ENCODE measurements at regions not wholly inside any gene's neighbourhood (a gene's known extent, or its start where the extent isn't known, plus 50 kb on each side); places are given as distances from the start of the nearest gene placed in this dataset.

- TF ChIP-seq, protein P1, sequence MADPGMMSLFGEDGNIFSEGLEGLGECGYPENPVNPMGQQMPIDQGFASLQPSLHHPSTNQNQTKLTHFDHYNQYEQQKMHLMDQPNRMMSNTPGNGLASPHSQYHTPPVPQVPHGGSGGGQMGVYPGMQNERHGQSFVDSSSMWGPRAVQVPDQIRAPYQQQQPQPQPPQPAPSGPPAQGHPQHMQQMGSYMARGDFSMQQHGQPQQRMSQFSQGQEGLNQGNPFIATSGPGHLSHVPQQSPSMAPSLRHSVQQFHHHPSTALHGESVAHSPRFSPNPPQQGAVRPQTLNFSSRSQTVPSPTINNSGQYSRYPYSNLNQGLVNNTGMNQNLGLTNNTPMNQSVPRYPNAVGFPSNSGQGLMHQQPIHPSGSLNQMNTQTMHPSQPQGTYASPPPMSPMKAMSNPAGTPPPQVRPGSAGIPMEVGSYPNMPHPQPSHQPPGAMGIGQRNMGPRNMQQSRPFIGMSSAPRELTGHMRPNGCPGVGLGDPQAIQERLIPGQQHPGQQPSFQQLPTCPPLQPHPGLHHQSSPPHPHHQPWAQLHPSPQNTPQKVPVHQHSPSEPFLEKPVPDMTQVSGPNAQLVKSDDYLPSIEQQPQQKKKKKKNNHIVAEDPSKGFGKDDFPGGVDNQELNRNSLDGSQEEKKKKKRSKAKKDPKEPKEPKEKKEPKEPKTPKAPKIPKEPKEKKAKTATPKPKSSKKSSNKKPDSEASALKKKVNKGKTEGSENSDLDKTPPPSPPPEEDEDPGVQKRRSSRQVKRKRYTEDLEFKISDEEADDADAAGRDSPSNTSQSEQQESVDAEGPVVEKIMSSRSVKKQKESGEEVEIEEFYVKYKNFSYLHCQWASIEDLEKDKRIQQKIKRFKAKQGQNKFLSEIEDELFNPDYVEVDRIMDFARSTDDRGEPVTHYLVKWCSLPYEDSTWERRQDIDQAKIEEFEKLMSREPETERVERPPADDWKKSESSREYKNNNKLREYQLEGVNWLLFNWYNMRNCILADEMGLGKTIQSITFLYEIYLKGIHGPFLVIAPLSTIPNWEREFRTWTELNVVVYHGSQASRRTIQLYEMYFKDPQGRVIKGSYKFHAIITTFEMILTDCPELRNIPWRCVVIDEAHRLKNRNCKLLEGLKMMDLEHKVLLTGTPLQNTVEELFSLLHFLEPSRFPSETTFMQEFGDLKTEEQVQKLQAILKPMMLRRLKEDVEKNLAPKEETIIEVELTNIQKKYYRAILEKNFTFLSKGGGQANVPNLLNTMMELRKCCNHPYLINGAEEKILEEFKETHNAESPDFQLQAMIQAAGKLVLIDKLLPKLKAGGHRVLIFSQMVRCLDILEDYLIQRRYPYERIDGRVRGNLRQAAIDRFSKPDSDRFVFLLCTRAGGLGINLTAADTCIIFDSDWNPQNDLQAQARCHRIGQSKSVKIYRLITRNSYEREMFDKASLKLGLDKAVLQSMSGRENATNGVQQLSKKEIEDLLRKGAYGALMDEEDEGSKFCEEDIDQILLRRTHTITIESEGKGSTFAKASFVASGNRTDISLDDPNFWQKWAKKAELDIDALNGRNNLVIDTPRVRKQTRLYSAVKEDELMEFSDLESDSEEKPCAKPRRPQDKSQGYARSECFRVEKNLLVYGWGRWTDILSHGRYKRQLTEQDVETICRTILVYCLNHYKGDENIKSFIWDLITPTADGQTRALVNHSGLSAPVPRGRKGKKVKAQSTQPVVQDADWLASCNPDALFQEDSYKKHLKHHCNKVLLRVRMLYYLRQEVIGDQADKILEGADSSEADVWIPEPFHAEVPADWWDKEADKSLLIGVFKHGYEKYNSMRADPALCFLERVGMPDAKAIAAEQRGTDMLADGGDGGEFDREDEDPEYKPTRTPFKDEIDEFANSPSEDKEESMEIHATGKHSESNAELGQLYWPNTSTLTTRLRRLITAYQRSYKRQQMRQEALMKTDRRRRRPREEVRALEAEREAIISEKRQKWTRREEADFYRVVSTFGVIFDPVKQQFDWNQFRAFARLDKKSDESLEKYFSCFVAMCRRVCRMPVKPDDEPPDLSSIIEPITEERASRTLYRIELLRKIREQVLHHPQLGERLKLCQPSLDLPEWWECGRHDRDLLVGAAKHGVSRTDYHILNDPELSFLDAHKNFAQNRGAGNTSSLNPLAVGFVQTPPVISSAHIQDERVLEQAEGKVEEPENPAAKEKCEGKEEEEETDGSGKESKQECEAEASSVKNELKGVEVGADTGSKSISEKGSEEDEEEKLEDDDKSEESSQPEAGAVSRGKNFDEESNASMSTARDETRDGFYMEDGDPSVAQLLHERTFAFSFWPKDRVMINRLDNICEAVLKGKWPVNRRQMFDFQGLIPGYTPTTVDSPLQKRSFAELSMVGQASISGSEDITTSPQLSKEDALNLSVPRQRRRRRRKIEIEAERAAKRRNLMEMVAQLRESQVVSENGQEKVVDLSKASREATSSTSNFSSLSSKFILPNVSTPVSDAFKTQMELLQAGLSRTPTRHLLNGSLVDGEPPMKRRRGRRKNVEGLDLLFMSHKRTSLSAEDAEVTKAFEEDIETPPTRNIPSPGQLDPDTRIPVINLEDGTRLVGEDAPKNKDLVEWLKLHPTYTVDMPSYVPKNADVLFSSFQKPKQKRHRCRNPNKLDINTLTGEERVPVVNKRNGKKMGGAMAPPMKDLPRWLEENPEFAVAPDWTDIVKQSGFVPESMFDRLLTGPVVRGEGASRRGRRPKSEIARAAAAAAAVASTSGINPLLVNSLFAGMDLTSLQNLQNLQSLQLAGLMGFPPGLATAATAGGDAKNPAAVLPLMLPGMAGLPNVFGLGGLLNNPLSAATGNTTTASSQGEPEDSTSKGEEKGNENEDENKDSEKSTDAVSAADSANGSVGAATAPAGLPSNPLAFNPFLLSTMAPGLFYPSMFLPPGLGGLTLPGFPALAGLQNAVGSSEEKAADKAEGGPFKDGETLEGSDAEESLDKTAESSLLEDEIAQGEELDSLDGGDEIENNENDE (IDR thresholded peaks at IDR 0.05; ENCODE audit: insufficient replicate concordance, low read length): no peak
- TF ChIP-seq SUZ12 (IDR thresholded peaks at IDR 0.05; ENCODE audit: low read length) (no peak), CBX8 (IDR thresholded peaks at IDR 0.05; ENCODE audit: borderline replicate concordance, low read depth, low read length) (no peak), TEAD4 (IDR thresholded peaks at IDR 0.05; ENCODE audit: low read depth, low read length) (no peak), JUN (IDR thresholded peaks at IDR 0.05; ENCODE audit: low read depth, low read length) (no peak), SP4 (IDR thresholded peaks at IDR 0.05; ENCODE audit: low read length) (no peak), CREB1 (IDR thresholded peaks at IDR 0.05) (no peak), HDAC2 (IDR thresholded peaks at IDR 0.05; ENCODE audit: borderline replicate concordance in 1 of 2, low read depth in 2 of 2, low read length in 2 of 2) (no peak), FOSL1 (IDR thresholded peaks at IDR 0.05; ENCODE audit: insufficient read depth, low read depth, low read length) (no peak)
Measured at GRCh38 chr5:135657536-135658305, 78.9 kb upstream of the CXCL14 start (continued).

All from H1 (cell line).